ENCODE measurements at regions not wholly inside any gene's neighbourhood (a gene's known extent, or its start where the extent isn't known, plus 50 kb on each side); places are given as distances from the start of the nearest gene placed in this dataset.

GRCh38 chr6:104597541-104598050 is 262.1 kb downstream of the HACE1 start:
- TF ChIP-seq CTCF (IDR thresholded peaks at IDR 0.05; ENCODE audit: low read depth, low read length) (no peak), EZH2phosphoT487 (IDR thresholded peaks at IDR 0.05; ENCODE audit: low read depth) (no peak)
